ENCODE measurements at regions not wholly inside any gene's neighbourhood (a gene's known extent, or its start where the extent isn't known, plus 50 kb on each side); places are given as distances from the start of the nearest gene placed in this dataset.

DNA sequence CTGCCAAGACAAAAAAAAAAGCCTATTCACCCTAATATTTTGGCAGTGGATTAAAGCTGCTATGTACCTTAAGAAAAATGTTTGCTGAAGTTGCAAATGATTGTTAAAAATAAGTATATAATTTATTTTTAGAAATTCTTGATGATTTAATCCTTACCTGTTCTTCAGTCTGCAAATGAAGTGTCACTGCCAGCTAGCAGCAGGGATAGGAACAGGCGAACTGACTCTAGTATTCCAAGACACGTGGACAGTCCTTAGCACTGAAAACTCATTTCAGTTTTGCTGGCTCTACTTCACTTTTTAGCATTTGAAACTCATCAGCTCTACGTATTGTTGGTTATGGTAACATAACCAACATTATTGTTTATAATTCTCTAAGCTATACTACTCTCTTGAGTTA, 204.4 kb upstream of the ID4 start:
- no peaks in the 10 kb centered on the region for H3K4me1 ChIP-seq
- no peaks in the 10 kb centered on the region for H3K36me3 ChIP-seq
- 76 to 78% methylated on average over 3 of the region's 3 CpGs for WGBS, 2 donors
- intact Hi-C loops (cut with DNase I), result no loop called here
- TF ChIP-seq EP300 (IDR thresholded peaks at IDR 0.05), result no peak
- TF ChIP-seq, protein P1, sequence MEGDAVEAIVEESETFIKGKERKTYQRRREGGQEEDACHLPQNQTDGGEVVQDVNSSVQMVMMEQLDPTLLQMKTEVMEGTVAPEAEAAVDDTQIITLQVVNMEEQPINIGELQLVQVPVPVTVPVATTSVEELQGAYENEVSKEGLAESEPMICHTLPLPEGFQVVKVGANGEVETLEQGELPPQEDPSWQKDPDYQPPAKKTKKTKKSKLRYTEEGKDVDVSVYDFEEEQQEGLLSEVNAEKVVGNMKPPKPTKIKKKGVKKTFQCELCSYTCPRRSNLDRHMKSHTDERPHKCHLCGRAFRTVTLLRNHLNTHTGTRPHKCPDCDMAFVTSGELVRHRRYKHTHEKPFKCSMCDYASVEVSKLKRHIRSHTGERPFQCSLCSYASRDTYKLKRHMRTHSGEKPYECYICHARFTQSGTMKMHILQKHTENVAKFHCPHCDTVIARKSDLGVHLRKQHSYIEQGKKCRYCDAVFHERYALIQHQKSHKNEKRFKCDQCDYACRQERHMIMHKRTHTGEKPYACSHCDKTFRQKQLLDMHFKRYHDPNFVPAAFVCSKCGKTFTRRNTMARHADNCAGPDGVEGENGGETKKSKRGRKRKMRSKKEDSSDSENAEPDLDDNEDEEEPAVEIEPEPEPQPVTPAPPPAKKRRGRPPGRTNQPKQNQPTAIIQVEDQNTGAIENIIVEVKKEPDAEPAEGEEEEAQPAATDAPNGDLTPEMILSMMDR (IDR thresholded peaks at IDR 0.05), result no peak
- TF ChIP-seq POLR2A (IDR thresholded peaks at IDR 0.05), result no peak
- TF ChIP-seq POLR2AphosphoS5 (IDR thresholded peaks at IDR 0.05), result no peak
- no peak for DNase-seq
- no peak overlapping the region for H3K27ac ChIP-seq
- no peaks in the 10 kb centered on the region for H3K9me3 ChIP-seq
- H3K27me3 ChIP-seq, result no peaks in the 10 kb centered on the region
- no peak overlapping the region for H3K4me3 ChIP-seq

DNA sequence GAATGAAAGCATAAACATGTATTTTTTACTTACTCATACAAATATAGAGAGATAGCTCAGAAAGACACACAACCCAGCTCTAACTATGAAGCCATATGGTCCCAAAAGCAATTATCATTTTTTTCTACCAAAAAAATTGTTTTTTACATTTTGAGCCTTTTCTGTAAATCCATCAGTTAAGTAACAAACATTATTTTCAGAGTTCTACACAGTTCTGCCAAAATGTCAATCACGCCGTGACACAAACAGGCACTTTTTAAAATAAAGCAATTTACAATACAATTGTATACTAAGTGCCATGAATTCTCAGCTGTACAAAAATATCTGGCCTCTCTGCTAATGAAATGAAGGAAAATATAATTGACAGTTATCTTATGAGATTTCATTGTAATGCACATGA, 201.4 kb upstream of the ID4 start:
- H3K36me3 ChIP-seq, result no peaks in the 10 kb centered on the region
- H3K27ac ChIP-seq, result no peak overlapping the region
- TF ChIP-seq, protein P1 (IDR thresholded peaks at IDR 0.05), result no peak
- TF ChIP-seq POLR2A (IDR thresholded peaks at IDR 0.05) (no peak), EP300 (IDR thresholded peaks at IDR 0.05) (no peak), POLR2AphosphoS5 (IDR thresholded peaks at IDR 0.05) (no peak)
- H3K4me1 ChIP-seq, result no peaks in the 10 kb centered on the region
- 94 to 96% methylated on average over 2 of the region's 2 CpGs for WGBS, 2 donors
- H3K4me3 ChIP-seq, result no peak overlapping the region
- DNase-seq, result no peak
- intact Hi-C loops (cut with DNase I), result no loop called here
- peaks cover 0 to 7% (median 0%) of the 10 kb centered on the region in 4 donors for H3K9me3 ChIP-seq
- no peaks in the 10 kb centered on the region for H3K27me3 ChIP-seq

GRCh38 chr6:19637010-19637409, 200.2 kb upstream of the ID4 start:
- no peaks in the 10 kb centered on the region for H3K27me3 ChIP-seq
- H3K27ac ChIP-seq, result no peak overlapping the region
- DNase-seq, result no peak
- no peak overlapping the region for H3K4me3 ChIP-seq
- H3K36me3 ChIP-seq, result no peaks in the 10 kb centered on the region
- H3K9me3 ChIP-seq, result peaks cover 0 to 7% (median 0%) of the 10 kb centered on the region in 4 donors
- no peaks in the 10 kb centered on the region for H3K4me1 ChIP-seq
- intact Hi-C loops (cut with DNase I), result no loop called here
- WGBS, 2 donors, result 85 to 88% methylated on average over 1 of the region's 1 CpG
- TF ChIP-seq EP300 (IDR thresholded peaks at IDR 0.05) (no peak), POLR2A (IDR thresholded peaks at IDR 0.05) (no peak), POLR2AphosphoS5 (IDR thresholded peaks at IDR 0.05) (no peak)
- TF ChIP-seq, protein P1 (IDR thresholded peaks at IDR 0.05), result no peak

DNA sequence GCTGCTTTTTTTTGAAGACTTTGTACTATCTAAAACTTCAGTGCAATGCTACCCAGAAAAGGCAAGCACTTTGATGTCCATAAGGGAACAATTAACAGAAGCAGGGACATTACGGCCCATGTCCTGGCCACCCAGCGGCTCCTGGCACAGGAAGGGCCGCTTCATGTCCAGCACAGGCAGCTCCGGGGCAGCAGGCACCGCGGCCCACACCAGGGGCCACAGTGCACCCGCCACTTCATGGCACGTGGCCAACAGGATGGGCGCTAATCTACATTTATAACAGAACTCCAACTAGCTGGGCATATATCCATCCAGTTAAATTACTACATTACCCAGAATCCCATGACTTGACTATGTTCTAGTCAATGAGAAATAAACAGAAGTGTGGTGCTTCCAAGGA, 198.2 kb upstream of the ID4 start:
- no peak for DNase-seq
- no peaks in the 10 kb centered on the region for H3K4me1 ChIP-seq
- TF ChIP-seq EP300 (IDR thresholded peaks at IDR 0.05) (no peak), POLR2AphosphoS5 (IDR thresholded peaks at IDR 0.05) (no peak), POLR2A (IDR thresholded peaks at IDR 0.05) (no peak)
- TF ChIP-seq, protein P1 (IDR thresholded peaks at IDR 0.05), result no peak
- 89 to 94% methylated on average over 9 of the region's 9 CpGs for WGBS, 2 donors
- intact Hi-C loops (cut with DNase I), result no loop called here
- no peaks in the 10 kb centered on the region for H3K27me3 ChIP-seq
- no peaks in the 10 kb centered on the region for H3K36me3 ChIP-seq
- no peak overlapping the region for H3K4me3 ChIP-seq
- peaks cover 0 to 7% (median 0%) of the 10 kb centered on the region in 4 donors for H3K9me3 ChIP-seq
- H3K27ac ChIP-seq, result no peak overlapping the region

DNA sequence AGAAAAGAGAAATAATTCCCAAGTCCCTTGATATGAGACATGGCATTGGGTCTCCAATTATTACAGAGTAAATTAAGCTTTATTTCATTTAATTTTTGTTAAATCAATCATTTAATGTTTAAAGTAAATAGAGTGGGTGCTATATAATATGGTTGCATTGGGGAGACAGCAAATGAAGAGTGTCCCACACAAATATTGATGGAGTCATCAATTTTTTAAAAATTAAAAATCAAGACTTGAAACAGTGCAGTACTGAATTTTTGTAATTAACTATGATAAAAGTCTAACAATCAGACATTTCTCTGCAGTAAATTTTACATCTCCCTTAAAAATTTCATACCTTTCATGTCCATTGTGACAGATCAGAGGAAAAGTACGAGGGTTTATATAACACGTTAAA, 193.9 kb upstream of the ID4 start:
- Histone ChIP-seq H3K27ac (no peak overlapping the region), H3K27me3 (no peaks in the 10 kb centered on the region), H3K9me3 (peaks cover 0 to 7% (median 0%) of the 10 kb centered on the region in 4 donors), H3K36me3 (no peaks in the 10 kb centered on the region), H3K4me1 (no peaks in the 10 kb centered on the region), H3K4me3 (no peak overlapping the region)
- WGBS, 2 donors, result 93 to 95% methylated on average over 2 of the region's 2 CpGs
- intact Hi-C loops (cut with DNase I), result no loop called here
- no peak for DNase-seq
- TF ChIP-seq POLR2AphosphoS5 (IDR thresholded peaks at IDR 0.05) (no peak), EP300 (IDR thresholded peaks at IDR 0.05) (no peak), POLR2A (IDR thresholded peaks at IDR 0.05) (no peak)
- TF ChIP-seq, protein P1 (IDR thresholded peaks at IDR 0.05), result no peak

Data from sigmoid colon (tissue), 6 donors.